Fibroblast of upper back skin (primary cell): ENCODE measurements at regions not wholly inside any gene's neighbourhood (a gene's known extent, or its start where the extent isn't known, plus 50 kb on each side); places are given as distances from the start of the nearest gene placed in this dataset.
A peak's percentile ranks its signal among the peaks of the same experiment; 100 is the strongest.

Experiments used
- DNase-seq: peaks from one replicate; pipeline ENCODE4 v3.0.0-alpha.2; 2013

GRCh38 chr18:22628795-22629510 is 211.2 kb upstream of the CTAGE1 start:
- no peak for DNase-seq

GRCh38 chr18:22630980-22631379 is 213.3 kb upstream of the CTAGE1 start:
- DNase-seq: no peak

- DNase-seq: peak; percentile 8
Observed at GRCh38 chr18:22632191-22632590, 214.5 kb upstream of the CTAGE1 start.

- no peak for DNase-seq
Observed at GRCh38 chr18:22634464-22634863, 216.7 kb upstream of the CTAGE1 start.

- peak; percentile 68 for DNase-seq
Observed at GRCh38 chr18:22637787-22638186, 220.1 kb upstream of the CTAGE1 start.

- peak; percentile 93 for DNase-seq
Observed at GRCh38 chr18:22639026-22639463, 221.3 kb upstream of the CTAGE1 start.

- peak; percentile 62 for DNase-seq
Observed at GRCh38 chr18:22639561-22639960, 221.8 kb upstream of the CTAGE1 start.

GRCh38 chr18:22640281-22640842 is 222.6 kb upstream of the CTAGE1 start:
- DNase-seq: no peak

- DNase-seq: no peak
Observed at GRCh38 chr18:22641958-22642357, 224.2 kb upstream of the CTAGE1 start.

GRCh38 chr18:22643731-22644130 is 226.0 kb upstream of the CTAGE1 start:
- peak; percentile 42 for DNase-seq

GRCh38 chr18:22650247-22650646 is 232.5 kb upstream of the CTAGE1 start:
- DNase-seq: peak; percentile 81

GRCh38 chr18:22657619-22658018 is 239.9 kb upstream of the CTAGE1 start:
- no peak for DNase-seq

- DNase-seq: no peak
Observed at GRCh38 chr18:22658318-22658717, 240.6 kb upstream of the CTAGE1 start.

GRCh38 chr18:22663378-22663777 is 245.7 kb upstream of the CTAGE1 start:
- DNase-seq: no peak

GRCh38 chr18:22666411-22666940 is 248.8 kb upstream of the CTAGE1 start:
- no peak for DNase-seq

GRCh38 chr18:22667156-22667555 is 249.4 kb upstream of the CTAGE1 start:
- no peak for DNase-seq

GRCh38 chr18:22667616-22668422 is 250.1 kb upstream of the CTAGE1 start:
- DNase-seq: peak; percentile 92

- no peak for DNase-seq
Observed at GRCh38 chr18:22668496-22668895, 250.8 kb upstream of the CTAGE1 start.

- DNase-seq: no peak
Observed at GRCh38 chr18:22670914-22671313, 253.2 kb upstream of the CTAGE1 start.

- DNase-seq: no peak
Observed at GRCh38 chr18:22673182-22673862, 255.6 kb upstream of the CTAGE1 start.

- peak; percentile 92 for DNase-seq
Observed at GRCh38 chr18:22674272-22674671, 256.6 kb upstream of the CTAGE1 start.

GRCh38 chr18:22675006-22675405 is 257.3 kb upstream of the CTAGE1 start:
- DNase-seq: no peak

- DNase-seq: no peak
Observed at GRCh38 chr18:22676423-22676822, 256.7 kb upstream of the RBBP8 start.
